CD14-positive monocyte (primary cell): ENCODE measurements at regions not wholly inside any gene's neighbourhood (a gene's known extent, or its start where the extent isn't known, plus 50 kb on each side); places are given as distances from the start of the nearest gene placed in this dataset.
A peak's percentile ranks its signal among the peaks of the same experiment; 100 is the strongest.
"Not testable (repeated sequence)": the region's sequence is repeated elsewhere in the genome, so short reads cannot be mapped to it uniquely, and the experiment has no call there.

ENCODE experiments used
- DNase-seq, 3 donors: peaks; one replicate each; pipeline ENCODE4 v3.0.0-alpha.2; 2011 to 2022
- H2AFZ ChIP-seq: 2 replicates; pipeline ENCODE4 v1.6.0; 2012; ENCODE audit warnings: mild to moderate bottlenecking, low read depth, low read length, inconsistent platforms; ENCODE audit not compliant: insufficient read depth, poor library complexity, severe bottlenecking
- H3K27ac ChIP-seq, 2 donors: 1 replicate in 1 of 2; 2 replicates in 1 of 2; pipeline ENCODE4 v1.5.1; 2012 to 2013; ENCODE audit warnings: low read length in 2 of 2, control low read depth in 1 of 2, inconsistent platforms in 1 of 2, low read depth in 1 of 2, mild to moderate bottlenecking in 1 of 2
- H3K27me3 ChIP-seq, 2 donors: one replicate each; pipeline versions ENCODE4 v1.6.0 to v1.6.1; 2011 to 2013; ENCODE audit warnings: low read length in 2 of 2; ENCODE audit not compliant: control insufficient read depth in 2 of 2, insufficient read depth in 2 of 2
- H3K36me3 ChIP-seq, 2 donors: replicated peaks in 1 of 2; 1 replicate in 1 of 2; 2 replicates in 1 of 2; pipeline versions ENCODE4 v1.5.1 to v1.6.1; 2012 to 2013; ENCODE audit warnings: low read length in 2 of 2, control low read depth in 1 of 2, inconsistent platforms in 1 of 2, mild to moderate bottlenecking in 1 of 2; ENCODE audit not compliant: insufficient read depth in 2 of 2, control insufficient read depth in 1 of 2
- H3K4me1 ChIP-seq, 2 donors: 1 replicate in 1 of 2; 2 replicates in 1 of 2; pipeline versions ENCODE4 v1.5.1 to v1.6.1; 2012 to 2013; ENCODE audit warnings: low read length in 2 of 2, control low read depth in 1 of 2, inconsistent platforms in 1 of 2, mild to moderate bottlenecking in 1 of 2, moderate library complexity in 1 of 2; ENCODE audit not compliant: insufficient read depth in 2 of 2, control insufficient read depth in 1 of 2
- H3K4me2 ChIP-seq: replicated peaks from 2 replicates; pipeline ENCODE3; 2012; ENCODE audit warnings: low read length, moderate library complexity, mild to moderate bottlenecking; ENCODE audit not compliant: poor library complexity, severe bottlenecking; ENCODE audit errors: extremely low read depth
- H3K4me3 ChIP-seq, 3 experiments: fragments of 200-600 bp in 1 of 3; sonication (generic) in 1 of 3; replicated peaks in 1 of 3; 1 replicate in 2 of 3; 2 replicates in 1 of 3; pipeline ENCODE4 v1.5.1; 2011 to 2013; ENCODE audit warnings: low read length in 3 of 3, mild to moderate bottlenecking in 3 of 3, control low read depth in 2 of 3, low read depth in 2 of 3, inconsistent platforms in 1 of 3, moderate library complexity in 1 of 3
- H3K79me2 ChIP-seq: 2 replicates; pipeline ENCODE4 v1.6.0; 2012; ENCODE audit warnings: mild to moderate bottlenecking, control low read depth, inconsistent platforms, low read length, moderate library complexity; ENCODE audit not compliant: insufficient read depth
- H3K9ac ChIP-seq: 2 replicates; pipeline ENCODE4 v1.6.0; 2017; ENCODE audit warnings: low read length, mild to moderate bottlenecking; ENCODE audit not compliant: insufficient read depth, poor library complexity, severe bottlenecking
- H3K9me3 ChIP-seq, 2 donors: replicated peaks in 1 of 2; 1 replicate in 1 of 2; 2 replicates in 1 of 2; pipeline versions ENCODE4 v1.5.1 to v1.6.1; 2012 to 2013; ENCODE audit warnings: low read length in 2 of 2, control low read depth in 1 of 2; ENCODE audit not compliant: control insufficient read depth in 1 of 2, insufficient read depth in 1 of 2
- H4K20me1 ChIP-seq: 2 replicates; pipeline ENCODE4 v1.6.0; 2012; ENCODE audit warnings: mild to moderate bottlenecking, low read length, control low read depth, moderate library complexity; ENCODE audit not compliant: insufficient read depth
- H3K27ac Mint-ChIP-seq, 7 donors: one replicate each; pipeline ENCODE4 v1.8.0; 2020; ENCODE audit warnings: mild to moderate bottlenecking in 7 of 7, mixed read lengths in 7 of 7, moderate library complexity in 6 of 7, inconsistent platforms in 2 of 7
- H3K27me3 Mint-ChIP-seq, 3 donors: one replicate each; pipeline ENCODE4 v1.8.0; 2021 to 2022; ENCODE audit warnings: low read depth in 3 of 3, mild to moderate bottlenecking in 3 of 3, mixed read lengths in 3 of 3, moderate library complexity in 3 of 3, inconsistent platforms in 1 of 3
- H3K36me3 Mint-ChIP-seq, 2 donors: one replicate each; pipeline ENCODE4 v1.8.0; 2020; ENCODE audit warnings: mixed read lengths in 2 of 2, inconsistent platforms in 1 of 2, mild to moderate bottlenecking in 1 of 2
- H3K4me1 Mint-ChIP-seq: one replicate; pipeline ENCODE4 v1.8.0; 2020; ENCODE audit warnings: mild to moderate bottlenecking, mixed read lengths
- H3K4me3 Mint-ChIP-seq, 2 donors: one replicate each; pipeline ENCODE4 v1.8.0; 2020; ENCODE audit warnings: mild to moderate bottlenecking in 2 of 2, mixed read lengths in 2 of 2, moderate library complexity in 1 of 2
- H3K9me3 Mint-ChIP-seq, 7 donors: one replicate each; pipeline ENCODE4 v1.8.0; 2020 to 2022; ENCODE audit warnings: mixed read lengths in 7 of 7, mild to moderate bottlenecking in 6 of 7, moderate library complexity in 6 of 7, inconsistent platforms in 2 of 7
- CTCF ChIP-seq: fragments of 200-600 bp; IDR thresholded peaks from one replicate; pipeline ENCODE4 v1.8.0; 2022; ENCODE audit warnings: antibody characterized with exemption, mild to moderate bottlenecking
- WGBS: methylation state at CpG from one replicate; pipeline ENCODE4 v1.1.5; 2013; ENCODE audit warnings: missing lambda C conversion rate; ENCODE audit not compliant: insufficient coverage; 5-methylcytosine and 5-hydroxymethylcytosine counted together
- intact Hi-C, 2 donors: fragments of 100-400 bp; cut with micrococcal nuclease; formaldehyde crosslinking; loops; one replicate each; pipeline versions ENCODE4 v1.15.0 to v1.15.1; 2023

GRCh38 chrX:123801901-123802300 is 58.0 kb upstream of the XIAP start:
- peaks cover 0 to 5% (median 0%) of the 10 kb centered on the region in 7 donors for H3K9me3 Mint-ChIP-seq
- Histone ChIP-seq H3K9ac (no peak overlapping the region), H3K4me3 (no peak overlapping the region), H3K4me2 (no peak overlapping the region), H3K36me3 (no peaks in the 10 kb centered on the region), H3K27ac (no peak overlapping the region), H3K79me2 (no peaks in the 10 kb centered on the region), H2AFZ (no peak overlapping the region), H4K20me1 (no peaks in the 10 kb centered on the region), H3K9me3 (no peaks in the 10 kb centered on the region), H3K27me3 (no peaks in the 10 kb centered on the region), H3K4me1 (no peaks in the 10 kb centered on the region)
- no peak overlapping the region for H3K4me3 Mint-ChIP-seq
- H3K27me3 Mint-ChIP-seq: peaks cover 0 to 2% (median 0%) of the 10 kb centered on the region in 3 donors
- WGBS: 100% methylated on average over 2 of the region's 2 CpGs
- no peak overlapping the region for H3K27ac Mint-ChIP-seq
- no peak for DNase-seq
- intact Hi-C loops: no loop called here
- no peak for TF ChIP-seq CTCF
- no peaks in the 10 kb centered on the region for H3K36me3 Mint-ChIP-seq
- H3K4me1 Mint-ChIP-seq: peaks cover 5% of the 10 kb centered on the region

GRCh38 chrX:123803331-123803983 is 56.4 kb upstream of the XIAP start:
- Histone ChIP-seq H4K20me1 (no peaks in the 10 kb centered on the region), H3K4me3 (no peak overlapping the region), H3K4me1 (no peaks in the 10 kb centered on the region), H3K9me3 (no peaks in the 10 kb centered on the region), H3K27ac (no peak overlapping the region), H2AFZ (no peak overlapping the region), H3K27me3 (no peaks in the 10 kb centered on the region), H3K4me2 (no peak overlapping the region), H3K79me2 (no peaks in the 10 kb centered on the region), H3K9ac (no peak overlapping the region), H3K36me3 (no peaks in the 10 kb centered on the region)
- H3K4me3 Mint-ChIP-seq: no peak overlapping the region
- peaks cover 5% of the 10 kb centered on the region for H3K4me1 Mint-ChIP-seq
- WGBS: no CpG with 5 or more reads among the region's 4 CpGs
- DNase-seq: peak; percentile 20 to 47 (median 30)
- no peak for TF ChIP-seq CTCF
- peak overlapping the region in 3 of 7 donors; percentile 21 to 40 (median 37) for H3K27ac Mint-ChIP-seq
- peaks cover 0 to 5% (median 0%) of the 10 kb centered on the region in 7 donors for H3K9me3 Mint-ChIP-seq
- intact Hi-C loops: no loop called here
- no peaks in the 10 kb centered on the region for H3K36me3 Mint-ChIP-seq
- H3K27me3 Mint-ChIP-seq: peaks cover 0 to 2% (median 0%) of the 10 kb centered on the region in 3 donors

GRCh38 chrX:123803984-123804365 is 55.9 kb upstream of the XIAP start:
- H3K4me2 ChIP-seq, H3K9ac ChIP-seq, H3K27me3 Mint-ChIP-seq, H4K20me1 ChIP-seq, H3K79me2 ChIP-seq, H3K27ac ChIP-seq, DNase-seq, H3K36me3 Mint-ChIP-seq, H3K36me3 ChIP-seq, H3K4me3 ChIP-seq, H2AFZ ChIP-seq, H3K4me3 Mint-ChIP-seq, H3K9me3 ChIP-seq, H3K9me3 Mint-ChIP-seq, H3K4me1 Mint-ChIP-seq, intact Hi-C loops, H3K4me1 ChIP-seq, H3K27me3 ChIP-seq: not testable (repeated sequence)
- 83% methylated on average over 2 of the region's 4 CpGs for WGBS
- H3K27ac Mint-ChIP-seq: peak overlapping the region in 2 of 7 donors; percentile 37 to 40
